SK-N-DZ (cell line): ENCODE measurements at regions not wholly inside any gene's neighbourhood (a gene's known extent, or its start where the extent isn't known, plus 50 kb on each side); places are given as distances from the start of the nearest gene placed in this dataset.

Source experiments
- DNase-seq: peaks from one replicate; pipeline ENCODE4 v3.0.0-alpha.2; 2015; ENCODE audit warnings: low spot score

GRCh38 chr16:64171632-64172031, 950.2 kb downstream of the CDH11 start:
- DNase-seq, result no peak

GRCh38 chr16:64168371-64168770, 953.5 kb downstream of the CDH11 start:
- DNase-seq, result no peak

- peak; percentile 82 for DNase-seq
Measured at GRCh38 chr16:64167936-64168335, 953.9 kb downstream of the CDH11 start.

GRCh38 chr16:64165368-64165767, 956.5 kb downstream of the CDH11 start:
- no peak for DNase-seq

GRCh38 chr16:64162613-64163375, 959.1 kb downstream of the CDH11 start:
- no peak for DNase-seq

GRCh38 chr16:64159976-64160375, 961.9 kb downstream of the CDH11 start:
- no peak for DNase-seq

GRCh38 chr16:64158941-64159588, 962.8 kb downstream of the CDH11 start:
- no peak for DNase-seq

GRCh38 chr16:64153718-64154117, 968.1 kb downstream of the CDH11 start:
- DNase-seq, result no peak

GRCh38 chr16:64151990-64152767, 969.7 kb downstream of the CDH11 start:
- DNase-seq, result no peak

- no peak for DNase-seq
Measured at GRCh38 chr16:64150193-64150592, 971.7 kb downstream of the CDH11 start.

GRCh38 chr16:64149756-64150155, 972.1 kb downstream of the CDH11 start:
- no peak for DNase-seq

GRCh38 chr16:64148356-64148755, 973.5 kb downstream of the CDH11 start:
- DNase-seq, result peak; percentile 79

- no peak for DNase-seq
Measured at GRCh38 chr16:64147941-64148340, 973.9 kb downstream of the CDH11 start.

- DNase-seq, result no peak
Measured at GRCh38 chr16:64144617-64145016, 977.2 kb downstream of the CDH11 start.

GRCh38 chr16:64138621-64139020, 983.2 kb downstream of the CDH11 start:
- DNase-seq, result no peak

- DNase-seq, result no peak
Measured at GRCh38 chr16:64138006-64138405, 983.9 kb downstream of the CDH11 start.

GRCh38 chr16:64136743-64137142, 985.1 kb downstream of the CDH11 start:
- no peak for DNase-seq

GRCh38 chr16:64136314-64136713, 985.5 kb downstream of the CDH11 start:
- DNase-seq, result no peak

- DNase-seq, result no peak
Measured at GRCh38 chr16:64133366-64133765, 988.5 kb downstream of the CDH11 start.

GRCh38 chr16:64132759-64133361, 989.0 kb downstream of the CDH11 start:
- DNase-seq, result no peak

- no peak for DNase-seq
Measured at GRCh38 chr16:64132190-64132589, 989.7 kb downstream of the CDH11 start.

- DNase-seq, result no peak
Measured at GRCh38 chr16:64131423-64131822, 990.4 kb downstream of the CDH11 start.
